ENCODE measurements at regions not wholly inside any gene's neighbourhood (a gene's known extent, or its start where the extent isn't known, plus 50 kb on each side); places are given as distances from the start of the nearest gene placed in this dataset.

GRCh38 chr14:84410344-84410743 lies 1119.6 kb upstream of the FLRT2 start:
- ChIA-PET CTCF (interaction anchor here (1.5 kb wide), 1 partner anchor 19 kb away, joined by 4 read pairs; no protein-coding TSS in a partner anchor), POLR2A (no interaction called here)
- no peak for DNase-seq (ENCODE audit: low read depth, low spot score)
- dilution Hi-C loops (cut with MboI; ENCODE audit: extremely low pct_ligation_motif_present, low sequenced_read_pairs) (no loop called here), intact Hi-C loops (cut with micrococcal nuclease) (no loop called here)
- Histone ChIP-seq H3K27me3 (ENCODE audit: control insufficient read depth in 2 of 2, insufficient read depth in 2 of 2, low read length in 2 of 2) (no peaks in the 10 kb centered on the region), H2AFZ (ENCODE audit: low read depth, low read length) (no peak overlapping the region), H3K4me3 (replicated peaks in 1 of 3; ENCODE audit: insufficient read depth in 1 of 3, low read depth in 1 of 3, low read length in 3 of 3) (no peak overlapping the region), H4K20me1 (replicated peaks; ENCODE audit: control insufficient read depth, extremely low read depth, insufficient read depth, low read length) (no peaks in the 10 kb centered on the region), H3K9me3 (replicated peaks; ENCODE audit: control insufficient read depth, insufficient read depth, low read length) (no peaks in the 10 kb centered on the region), H3K79me2 (ENCODE audit: control insufficient read depth, insufficient read depth, low read length) (no peaks in the 10 kb centered on the region), H3K4me2 (ENCODE audit: insufficient read depth, low read length) (no peak overlapping the region), H3K9ac (replicated peaks; ENCODE audit: extremely low read depth, insufficient read depth, low read length) (no peak overlapping the region), H3K4me1 (ENCODE audit: control insufficient read depth, extremely low read depth, insufficient read depth, low read length) (no peaks in the 10 kb centered on the region), H3K36me3 (ENCODE audit: control insufficient read depth in 2 of 2, extremely low read depth in 1 of 2, insufficient read depth in 2 of 2, low read length in 2 of 2) (no peaks in the 10 kb centered on the region), H3K9me1 (replicated peaks; ENCODE audit: control insufficient read depth, extremely low read depth, insufficient read depth, low read length) (no peaks in the 10 kb centered on the region), H3K27ac (ENCODE audit: insufficient read depth, low read depth, low read length) (no peak overlapping the region)
- TF ChIP-seq FOS (IDR thresholded peaks at IDR 0.05; ENCODE audit: borderline replicate concordance, insufficient read depth, low read length) (no peak), CTCF (IDR thresholded peaks at IDR 0.05; ENCODE audit: extremely low read depth in 1 of 2, insufficient read depth in 1 of 2, low read depth in 1 of 2, low read length in 2 of 2) (no peak), POLR2AphosphoS5 (IDR thresholded peaks at IDR 0.05; ENCODE audit: insufficient read depth, low read depth, low read length) (no peak), MAX (IDR thresholded peaks at IDR 0.05; ENCODE audit: insufficient read depth, insufficient read length) (no peak), EZH2 (IDR thresholded peaks at IDR 0.05; ENCODE audit: borderline replicate concordance, low read depth, low read length, severe bottlenecking) (no peak), GATA2 (IDR thresholded peaks at IDR 0.05; ENCODE audit: insufficient read depth, insufficient read length, low read depth, low read length) (no peak), JUN (IDR thresholded peaks at IDR 0.05; ENCODE audit: borderline replicate concordance, insufficient read depth, insufficient read length, low read depth) (no peak), POLR2A (IDR thresholded peaks at IDR 0.05; ENCODE audit: low read depth, low read length) (no peak), MYC (IDR thresholded peaks at IDR 0.05; ENCODE audit: low read depth, low read length) (no peak)
- no peak for FAIRE-seq
- no TSS peak for BruUV-seq (replicated peaks)
